Left cardiac atrium (tissue), 4 donors: ENCODE measurements at regions not wholly inside any gene's neighbourhood (a gene's known extent, or its start where the extent isn't known, plus 50 kb on each side); places are given as distances from the start of the nearest gene placed in this dataset.
"Not testable (repeated sequence)": the region's sequence is repeated elsewhere in the genome, so short reads cannot be mapped to it uniquely, and the experiment has no call there.

Experiments used
- ATAC-seq, 2 donors: fragments of 200-7000 bp; cut with Tn5 transposase; one replicate each; pipeline ENCODE4 v1.9.1; 2020; ENCODE audit warnings: mild to moderate bottlenecking in 2 of 2, moderate library complexity in 2 of 2
- DNase-seq: peaks from one replicate; pipeline ENCODE4 v3.0.0-alpha.2; 2020
- intact Hi-C, 2 donors: fragments of 100-400 bp; cut with DNase I; formaldehyde crosslinking; loops; one replicate each; pipeline versions ENCODE4 v1.14.1 to v1.15.1; 2022 to 2023
- donor health status: DM: no; HTN: yes; CAD: no.
- donor health status: DM: no; HTN: yes; CAD: no; lungs with severe emphysema.
- donor health status: DM: yes; HTN: yes; CAD: no.
- donor health status: Dilated cardiomyopathy.

DNA sequence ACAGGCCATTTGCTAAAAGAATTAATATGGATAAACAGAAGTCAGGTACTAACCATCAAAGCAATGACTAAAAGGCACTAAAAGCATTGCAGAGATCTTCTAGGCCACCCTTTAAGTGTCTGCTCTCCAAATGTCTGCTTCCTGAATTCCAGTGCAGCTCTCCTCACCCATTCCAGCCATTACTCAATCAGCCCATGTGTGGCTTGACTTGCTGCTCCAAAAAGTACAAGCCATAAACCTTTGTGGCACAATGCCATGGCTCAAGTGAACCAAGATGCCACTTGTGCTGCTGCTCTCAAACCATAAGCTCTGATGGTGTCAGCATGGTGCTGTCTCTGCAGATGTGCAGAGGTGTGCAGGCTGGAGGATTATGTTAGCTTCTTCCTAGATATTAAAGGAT lies 290.2 kb upstream of the POU5F2 start:
- no peak for DNase-seq
- no peak for ATAC-seq
- intact Hi-C loops = no loop called here

DNA sequence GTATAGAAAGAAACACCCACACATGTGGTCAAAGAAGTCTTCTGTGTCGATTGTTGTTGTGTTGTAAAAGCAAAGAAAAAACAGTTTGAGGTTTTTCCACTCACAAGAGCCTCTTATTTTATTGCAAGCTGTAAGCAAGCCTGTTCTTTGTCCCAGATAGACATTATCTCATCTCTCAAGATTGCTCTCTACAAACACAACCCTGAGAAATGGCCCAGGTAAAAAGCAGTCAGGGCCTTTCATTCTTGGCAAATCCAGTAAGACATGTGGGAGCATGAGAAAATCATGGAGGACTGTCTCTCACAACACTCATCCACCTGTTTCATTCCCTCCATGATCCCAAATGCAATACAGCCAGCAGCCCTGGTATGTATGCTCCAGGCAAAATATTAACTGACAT lies 286.6 kb upstream of the POU5F2 start:
- no peak for DNase-seq
- intact Hi-C loops = no loop called here
- no peak for ATAC-seq

DNA sequence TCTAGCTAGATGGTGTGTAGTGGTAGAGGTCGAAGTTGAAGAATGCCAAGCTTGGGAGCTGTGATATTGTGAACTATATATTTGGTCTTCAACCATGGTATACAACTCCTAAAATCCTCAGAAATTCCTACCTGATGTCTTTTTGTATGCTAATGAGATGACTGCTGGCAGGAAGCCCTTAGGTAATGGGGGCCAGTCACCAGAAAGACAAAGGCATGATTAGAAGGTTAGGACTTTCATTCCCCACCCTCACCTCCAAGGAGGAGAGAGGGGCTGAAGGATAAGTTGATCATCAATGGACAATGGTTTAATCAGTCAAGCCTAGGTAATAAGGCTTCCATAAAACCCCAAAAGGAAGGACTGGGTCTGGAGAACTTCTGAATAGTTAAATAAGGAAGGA lies 285.7 kb upstream of the POU5F2 start:
- no peak for DNase-seq
- ATAC-seq = no peak
- intact Hi-C loops = no loop called here

DNA sequence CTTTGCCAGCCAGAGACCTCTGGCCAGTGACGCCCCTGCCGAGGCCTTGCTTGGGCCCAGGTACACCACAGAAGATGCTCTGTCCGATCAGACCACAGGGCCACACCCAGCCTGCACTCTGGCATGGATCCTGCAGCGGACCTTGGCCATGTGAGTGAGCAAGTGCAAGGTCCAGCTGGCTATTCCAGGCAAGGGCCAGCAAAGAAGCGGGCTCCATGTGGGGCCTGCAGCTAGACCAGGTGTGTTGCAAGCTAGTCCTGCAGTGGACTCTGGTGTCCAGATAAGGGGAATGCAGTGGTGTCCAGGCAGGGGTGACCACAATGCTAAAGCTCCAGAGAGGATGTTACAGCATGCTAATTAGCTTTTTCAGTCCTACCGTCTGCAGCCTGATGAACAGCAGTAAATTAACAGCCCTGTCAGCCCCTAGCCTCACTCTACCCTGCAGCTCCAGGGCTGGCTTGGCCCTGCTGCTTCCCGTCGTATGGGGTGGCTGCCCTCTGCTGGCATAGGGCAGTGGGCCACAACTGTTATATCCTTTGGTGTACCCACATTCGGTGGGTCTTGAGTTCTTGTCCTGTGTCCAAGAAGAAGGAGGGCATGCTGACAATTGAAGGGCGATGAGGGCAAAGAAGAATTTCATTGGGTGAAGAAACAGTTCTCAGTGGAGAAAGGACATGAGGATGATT lies 284.5 kb upstream of the POU5F2 start:
- DNase-seq (no peak), ATAC-seq (no peak)
- intact Hi-C loops = no loop called here

DNA sequence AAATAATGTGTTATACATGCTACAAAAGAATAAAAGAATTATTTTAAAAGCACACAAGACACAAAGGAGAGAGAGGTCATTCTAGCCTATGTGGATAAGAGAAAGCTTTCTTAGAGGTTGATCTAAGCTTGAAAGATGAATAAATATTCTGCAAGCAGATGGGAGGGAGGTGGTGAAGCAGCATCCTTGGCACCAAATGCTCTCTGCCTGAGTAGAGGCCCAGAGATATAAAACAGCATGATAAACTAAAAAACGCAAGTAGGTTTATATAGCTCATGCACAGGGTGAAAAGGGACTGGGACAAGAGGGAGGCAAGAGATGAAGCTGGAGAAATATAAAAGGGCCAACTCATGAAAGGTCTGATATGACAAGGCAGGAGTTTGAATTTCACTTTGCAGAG lies 283.2 kb upstream of the POU5F2 start:
- no peak for DNase-seq
- intact Hi-C loops = no loop called here

DNA sequence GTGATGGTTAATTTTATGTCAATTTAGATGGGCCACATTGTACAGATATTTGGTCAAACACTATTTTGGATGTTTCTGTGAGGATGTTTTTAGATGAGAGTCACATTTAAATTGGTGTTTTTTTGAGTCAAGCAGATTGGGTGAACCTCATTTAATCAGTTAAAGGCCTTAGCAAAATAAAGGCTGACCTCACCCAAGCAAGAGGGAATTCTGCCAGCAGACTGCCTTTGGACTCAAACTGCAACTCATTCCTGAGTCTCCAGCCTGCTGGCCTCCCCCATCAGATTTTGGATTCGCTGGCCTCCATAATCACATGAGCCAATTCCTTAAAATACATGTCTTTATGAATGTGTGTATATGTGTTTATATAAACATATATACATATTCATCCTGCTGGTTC lies 282.7 kb upstream of the POU5F2 start:
- intact Hi-C loops = no loop called here
- DNase-seq (no peak), ATAC-seq (peak in 1 of 2 donors; percentile 44)

More for the DNA sequence above, 283.2 kb upstream of the POU5F2 start:
- no peak for ATAC-seq

DNA sequence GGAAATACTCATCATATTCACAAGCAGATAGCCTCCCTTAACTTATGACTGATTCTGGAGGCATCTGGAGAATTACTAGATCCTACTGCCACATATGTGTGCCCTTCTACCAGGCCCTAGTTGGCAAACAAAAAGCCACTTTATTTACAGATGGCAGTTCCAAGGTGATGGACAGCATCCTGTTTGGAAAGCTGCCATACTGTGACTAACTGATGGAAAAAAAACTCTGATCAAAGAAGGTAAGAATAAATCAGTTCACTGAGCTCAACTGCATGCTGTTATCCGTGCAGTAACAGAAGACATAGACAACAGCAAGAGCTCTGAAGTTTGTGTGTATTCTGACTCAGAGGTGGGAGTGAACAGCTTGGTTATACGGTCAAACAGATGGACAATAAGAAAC lies 279.8 kb upstream of the POU5F2 start:
- intact Hi-C loops = no loop called here
- DNase-seq = no peak
- peak in 1 of 2 donors; percentile 48 for ATAC-seq

DNA sequence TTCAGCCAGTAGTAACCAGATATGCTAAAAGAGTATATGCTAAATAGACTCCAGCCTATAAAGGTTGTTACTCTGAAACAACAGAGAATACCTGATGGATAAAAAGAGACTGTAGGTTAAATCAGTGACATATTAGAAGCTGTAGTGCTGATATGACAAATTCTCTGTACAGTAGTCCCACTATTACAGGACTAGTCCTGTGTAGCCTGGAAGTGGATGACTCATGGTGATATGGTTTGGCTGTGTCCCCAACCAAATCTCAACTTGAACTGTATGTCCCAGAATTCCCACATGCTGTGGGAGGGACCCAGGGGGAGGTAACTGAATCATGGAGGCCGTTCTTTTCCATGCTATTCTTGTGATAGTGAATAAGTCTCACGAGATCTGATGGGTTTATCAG lies 276.2 kb upstream of the POU5F2 start:
- DNase-seq (no peak), ATAC-seq (no peak)
- intact Hi-C loops = no loop called here

DNA sequence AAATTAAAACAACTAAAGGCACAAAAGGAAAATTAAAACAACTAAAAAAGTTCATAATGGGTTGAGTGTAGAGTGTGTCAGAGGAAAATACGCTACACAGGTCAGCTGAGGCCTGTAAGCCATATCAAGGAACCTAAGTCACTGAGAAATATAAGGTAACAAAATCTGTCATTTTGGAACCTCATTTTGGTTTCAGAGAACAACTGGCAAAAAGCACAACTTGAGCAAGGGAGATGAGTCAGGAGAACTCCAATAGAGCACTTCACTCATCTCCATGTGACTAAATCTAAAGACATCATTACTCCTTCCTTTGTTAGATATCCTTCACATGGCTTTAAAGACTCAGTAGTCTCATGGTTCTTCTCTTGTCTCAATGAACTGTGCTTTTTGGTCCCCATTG lies 269.4 kb upstream of the POU5F2 start:
- DNase-seq (no peak), ATAC-seq (no peak)
- intact Hi-C loops = no loop called here

DNA sequence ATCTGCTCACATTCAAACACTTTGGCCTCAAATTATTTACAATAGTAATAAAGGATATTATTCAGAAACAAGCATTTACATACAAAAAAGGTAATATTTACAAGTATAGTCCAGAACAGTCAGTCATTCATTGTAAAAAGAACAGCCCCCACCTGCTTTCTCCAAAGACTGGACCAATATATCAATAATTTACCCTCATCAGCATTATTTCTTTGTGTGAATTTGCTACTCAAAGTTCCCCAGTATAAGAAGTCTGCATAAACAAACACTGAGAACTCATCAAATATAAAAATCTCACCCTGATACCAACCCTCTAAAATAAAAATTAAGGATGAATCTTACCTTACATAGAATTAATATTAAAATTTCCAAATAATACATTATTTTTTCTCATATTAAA lies 267.8 kb upstream of the POU5F2 start:
- ATAC-seq (no peak), DNase-seq (no peak)
- intact Hi-C loops = no loop called here

DNA sequence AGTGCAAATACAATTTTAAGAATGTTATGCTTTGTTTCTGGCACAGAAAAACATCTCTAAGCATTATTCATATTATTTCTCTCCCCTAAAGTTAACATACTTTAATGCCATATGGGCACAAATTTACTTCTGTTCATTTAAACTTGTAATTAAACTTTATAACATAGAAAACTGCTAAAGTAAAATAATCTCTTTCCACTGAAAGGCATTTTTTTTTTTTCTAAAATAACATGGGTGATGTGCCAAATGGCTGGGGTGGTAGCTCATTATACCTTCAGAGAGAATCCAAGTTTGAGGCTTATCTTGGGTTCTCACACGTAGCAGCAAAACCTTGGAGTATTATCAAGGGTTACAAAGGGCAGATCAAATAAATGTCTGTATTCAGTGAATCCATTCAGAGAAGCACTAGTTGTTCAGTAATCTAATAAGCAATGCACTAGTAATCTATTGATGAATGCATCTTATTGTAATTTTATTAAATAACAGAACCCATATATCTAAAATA lies 257.6 kb upstream of the POU5F2 start:
- DNase-seq (no peak), ATAC-seq (no peak)
- intact Hi-C loops = no loop called here

DNA sequence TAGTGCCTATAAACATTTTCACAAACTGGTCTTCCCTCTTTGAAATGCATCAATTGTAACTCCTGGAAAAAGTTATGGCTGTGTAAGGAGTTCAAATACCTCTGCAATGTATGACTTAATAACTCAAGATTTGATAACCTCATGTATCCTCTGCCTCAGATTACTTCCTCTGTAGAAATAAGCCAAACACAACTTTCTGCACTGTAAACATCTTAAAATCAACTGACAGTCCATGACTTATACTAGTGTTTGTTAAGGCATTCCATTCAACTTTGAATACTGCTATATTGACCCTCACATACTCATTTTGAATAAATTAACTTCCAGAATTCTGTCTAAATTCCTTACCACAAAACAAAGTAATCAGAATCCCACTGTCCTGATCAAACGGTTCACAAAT lies 256.2 kb upstream of the POU5F2 start:
- ATAC-seq (no peak), DNase-seq (no peak)
- intact Hi-C loops = no loop called here

DNA sequence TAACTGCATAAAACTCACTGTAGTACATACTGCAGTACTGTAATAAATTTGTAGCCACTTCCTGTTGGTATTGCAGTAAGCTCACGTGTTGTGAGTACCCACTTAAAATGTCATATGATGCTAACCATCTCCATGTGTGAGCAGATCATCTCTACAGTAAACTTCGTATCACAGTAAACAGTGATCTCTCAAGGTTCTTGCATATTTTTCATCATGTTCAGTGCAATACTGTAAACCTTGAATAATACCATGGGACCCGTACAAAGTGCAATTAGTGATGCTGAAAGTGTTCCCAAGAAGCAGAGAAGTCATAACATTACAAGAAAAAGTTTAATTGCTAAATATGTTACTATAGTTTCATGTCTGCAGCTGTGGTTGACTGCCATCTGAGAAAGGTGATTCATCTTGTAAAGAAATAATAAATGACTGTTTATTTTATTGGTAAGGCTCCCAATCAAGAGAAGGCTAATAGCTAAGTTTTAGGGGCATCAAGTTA lies 253.8 kb upstream of the POU5F2 start:
- no peak for ATAC-seq
- no peak for DNase-seq
- intact Hi-C loops = no loop called here

DNA sequence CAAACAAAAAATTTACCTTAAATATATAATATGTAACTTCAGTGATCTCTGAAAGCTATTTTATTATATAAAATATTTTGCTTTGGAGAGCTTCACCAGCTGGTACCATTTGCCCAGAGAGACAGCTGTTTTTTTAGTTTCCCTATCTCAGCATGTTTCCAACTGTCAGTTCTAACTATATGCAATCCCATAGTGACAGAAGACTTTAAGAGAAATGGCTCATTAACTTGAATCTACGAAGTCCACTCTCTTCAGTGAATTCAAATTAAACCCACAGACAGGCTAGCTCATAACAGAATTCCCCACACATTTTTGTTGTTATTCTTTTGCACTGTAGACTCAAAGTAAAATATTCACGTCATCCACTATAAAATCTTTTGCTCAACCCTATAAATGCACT lies 251.8 kb upstream of the POU5F2 start:
- ATAC-seq (no peak), DNase-seq (no peak)
- intact Hi-C loops = no loop called here

DNA sequence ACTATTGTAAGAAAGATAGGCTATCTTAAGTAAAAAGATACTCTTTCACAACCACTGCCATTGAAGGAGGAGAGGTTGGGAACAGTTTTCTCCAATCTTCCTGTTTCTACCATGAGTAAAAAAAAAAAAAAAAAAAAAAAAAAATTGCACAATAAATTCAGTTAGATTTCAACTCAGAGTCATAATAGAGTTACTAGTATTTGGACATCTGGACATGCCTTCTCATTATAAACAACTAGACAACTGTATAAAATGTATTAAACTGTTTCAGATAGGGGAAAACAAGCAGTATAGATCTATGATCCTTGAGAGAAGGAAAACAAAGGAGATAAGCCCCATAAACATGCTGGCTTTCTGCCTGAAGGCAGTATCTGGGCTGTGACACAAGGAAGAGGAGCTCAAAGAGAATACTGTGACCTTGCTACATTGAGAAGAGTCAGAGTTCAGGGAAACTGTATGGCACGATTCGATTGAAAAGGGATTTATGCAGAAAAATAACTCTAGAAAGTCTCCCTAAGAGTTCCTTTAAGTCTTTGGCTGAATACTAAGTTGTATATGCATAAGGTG lies 249.2 kb upstream of the POU5F2 start:
- no peak for DNase-seq
- no peak for ATAC-seq
- intact Hi-C loops = no loop called here

DNA sequence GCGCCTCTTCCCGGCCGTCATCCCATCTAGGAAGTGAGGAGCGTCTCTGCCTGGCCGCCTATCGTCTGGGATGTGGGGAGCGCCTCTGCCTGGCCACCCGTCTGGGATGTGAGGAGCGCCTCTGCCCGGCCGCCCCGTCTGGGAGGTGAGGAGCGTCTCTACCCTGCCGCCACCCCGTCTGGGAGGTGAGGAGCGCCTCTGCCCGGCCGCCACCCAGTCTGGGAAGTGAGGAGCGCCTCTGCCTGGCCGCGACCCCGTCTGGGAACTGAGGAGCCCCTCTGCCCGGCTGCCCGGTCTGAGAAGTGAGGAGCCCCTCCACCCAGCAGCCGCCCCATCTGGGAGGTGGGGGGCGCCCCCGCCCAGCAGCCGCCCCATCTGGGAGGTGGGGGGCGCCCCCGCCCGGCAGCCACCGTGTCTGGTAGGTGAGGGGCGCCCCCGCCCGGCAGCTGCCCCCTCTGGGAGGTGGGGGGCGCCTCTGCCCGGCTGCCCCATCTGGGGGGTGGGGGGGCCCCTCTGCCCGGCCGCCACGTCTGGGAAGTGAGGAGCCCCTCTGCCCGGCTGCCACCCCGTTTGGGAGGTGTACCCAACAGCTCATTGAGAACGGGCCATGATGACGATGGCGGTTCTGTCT lies 244.7 kb upstream of the POU5F2 start:
- DNase-seq, ATAC-seq, intact Hi-C loops: not testable (repeated sequence)

DNA sequence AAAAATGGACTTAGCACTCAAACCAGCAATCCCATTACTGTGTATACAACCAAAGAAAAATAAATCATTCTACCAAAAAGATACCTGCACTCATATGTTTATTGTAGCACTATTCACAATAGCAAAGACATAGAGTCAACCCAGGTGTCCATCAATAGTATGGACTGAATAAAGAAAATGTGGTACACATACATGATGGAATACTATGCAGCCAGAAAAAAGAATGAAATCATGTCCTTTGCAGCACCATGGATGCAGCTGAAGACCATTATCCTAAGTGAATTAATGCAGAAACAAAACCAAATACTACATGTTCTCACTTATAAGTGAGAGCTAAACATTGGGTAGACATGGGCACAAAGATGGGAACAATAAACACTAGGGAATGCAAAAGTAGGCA lies 236.8 kb upstream of the POU5F2 start:
- intact Hi-C loops = no loop called here
- no peak for DNase-seq
- ATAC-seq = no peak

DNA sequence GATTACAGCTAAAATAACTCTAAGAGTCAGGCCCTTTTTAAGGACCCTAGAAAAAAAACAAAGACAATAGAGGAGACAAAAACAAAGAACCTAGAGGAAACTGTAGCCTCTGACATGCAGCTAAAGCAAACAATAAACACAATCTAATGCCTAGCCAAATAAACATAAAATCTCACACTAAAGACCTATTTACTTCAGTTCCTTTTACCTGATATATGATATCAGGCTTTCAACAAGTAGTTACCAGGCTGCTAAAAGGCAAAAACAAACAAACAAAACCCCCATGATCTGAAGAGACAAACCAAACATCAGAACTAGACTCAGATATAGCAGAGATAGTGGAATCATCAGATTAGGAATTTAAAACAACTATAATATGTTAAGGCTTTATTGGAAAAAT lies 226.5 kb upstream of the POU5F2 start:
- intact Hi-C loops = no loop called here
- DNase-seq (no peak), ATAC-seq (no peak)

DNA sequence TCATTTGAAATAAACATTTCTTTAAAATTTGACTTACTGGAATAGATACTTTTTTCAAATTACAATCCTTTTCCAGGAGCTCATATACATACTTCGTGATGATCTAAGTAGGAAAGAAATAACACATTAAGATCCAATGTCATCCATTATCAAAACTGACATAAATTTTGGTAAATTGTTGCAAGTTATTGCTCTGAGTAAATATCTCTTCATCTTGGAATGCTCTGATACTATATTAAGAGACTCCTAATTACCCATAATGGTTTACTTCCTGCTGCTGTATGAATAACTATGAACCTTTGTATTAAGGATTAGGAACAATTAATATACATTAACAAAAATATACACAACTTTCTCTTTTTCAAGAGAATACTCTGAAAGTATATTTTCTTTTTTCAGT lies 223.0 kb upstream of the POU5F2 start:
- intact Hi-C loops = no loop called here
- DNase-seq (no peak), ATAC-seq (no peak)

DNA sequence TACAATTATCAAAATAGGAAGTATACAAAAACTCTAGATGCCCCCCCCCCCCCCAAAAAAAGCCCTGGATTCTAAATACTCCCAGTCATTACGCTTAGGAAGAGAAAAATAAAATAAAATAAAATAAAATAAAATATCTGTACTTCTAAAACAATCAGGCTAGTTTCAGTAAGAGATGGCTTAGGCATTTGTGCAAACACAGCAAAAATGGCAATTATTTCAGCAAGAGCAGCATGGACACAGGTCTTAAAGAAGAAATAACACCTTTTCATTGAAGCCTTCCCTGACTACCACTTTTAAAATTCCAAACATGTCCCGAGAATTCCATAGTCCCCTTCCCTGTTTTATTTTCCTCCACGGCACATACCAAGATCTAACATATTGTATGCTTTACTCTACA lies 218.6 kb upstream of the POU5F2 start:
- intact Hi-C loops = no loop called here
- ATAC-seq (no peak), DNase-seq (no peak)

DNA sequence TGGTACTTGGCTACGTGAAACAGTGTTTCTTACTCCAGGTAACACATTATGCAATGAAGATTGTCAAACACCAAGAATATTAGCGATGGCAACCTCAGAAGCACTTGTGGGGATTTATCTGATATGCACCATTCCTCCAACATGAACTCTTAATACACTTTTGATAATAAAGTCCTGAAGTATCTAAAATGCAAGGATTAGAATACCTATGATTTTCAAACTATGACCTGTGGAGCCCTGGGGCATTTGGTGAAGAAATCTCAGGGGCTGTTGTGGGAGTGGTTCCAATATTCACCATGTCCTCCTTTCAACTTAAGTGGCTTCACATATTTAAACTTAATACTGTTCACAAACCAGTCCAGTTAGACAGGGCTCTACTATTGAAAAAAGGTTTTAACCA lies 214.6 kb upstream of the POU5F2 start:
- DNase-seq = no peak
- no peak for ATAC-seq
- intact Hi-C loops = no loop called here
